Lung (tissue), 11 donors: ENCODE measurements at regions not wholly inside any gene's neighbourhood (a gene's known extent, or its start where the extent isn't known, plus 50 kb on each side); places are given as distances from the start of the nearest gene placed in this dataset.

Experiments
- ATAC-seq: fragments of 200-7000 bp; cut with Tn5 transposase; one replicate; pipeline ENCODE4 v1.9.1; 2020; ENCODE audit warnings: moderate number of reproducible peaks; ENCODE audit not compliant: insufficient read depth, low FRiP score
- DNase-seq, 3 donors: peaks; one replicate each; pipeline ENCODE4 v3.0.0-alpha.2; 2013 to 2017
- H3K27ac ChIP-seq, 2 donors: one replicate each; pipeline ENCODE4 v1.5.1; 2013; ENCODE audit warnings: mild to moderate bottlenecking in 2 of 2, moderate library complexity in 2 of 2, control low read depth in 1 of 2, inconsistent platforms in 1 of 2, low read depth in 1 of 2, low read length in 1 of 2
- H3K27me3 ChIP-seq, 3 donors: one replicate each; pipeline ENCODE4 v1.5.1; 2013; ENCODE audit warnings: low read length in 2 of 3; ENCODE audit not compliant: control insufficient read depth in 3 of 3, insufficient read depth in 3 of 3
- H3K36me3 ChIP-seq, 4 donors: one replicate each; pipeline ENCODE4 v1.5.1; 2013; ENCODE audit warnings: low read length in 4 of 4, mild to moderate bottlenecking in 1 of 4, moderate library complexity in 1 of 4; ENCODE audit not compliant: control insufficient read depth in 4 of 4, insufficient read depth in 4 of 4
- H3K4me1 ChIP-seq, 5 donors: one replicate each; pipeline ENCODE4 v1.5.1; 2013; ENCODE audit warnings: low read length in 5 of 5, mild to moderate bottlenecking in 2 of 5, moderate library complexity in 1 of 5; ENCODE audit not compliant: control insufficient read depth in 5 of 5, insufficient read depth in 5 of 5
- H3K4me3 ChIP-seq: one replicate; pipeline ENCODE4 v1.5.1; 2013; ENCODE audit warnings: mild to moderate bottlenecking, control low read depth, moderate library complexity
- H3K9ac ChIP-seq, 2 donors: one replicate each; pipeline ENCODE4 v1.5.1; 2013; ENCODE audit warnings: low read length in 2 of 2, control low read depth in 1 of 2; ENCODE audit not compliant: insufficient read depth in 1 of 2
- H3K9me3 ChIP-seq, 4 donors: one replicate each; pipeline ENCODE4 v1.5.1; 2013; ENCODE audit warnings: low read length in 3 of 4, mild to moderate bottlenecking in 1 of 4, moderate library complexity in 1 of 4; ENCODE audit not compliant: control insufficient read depth in 4 of 4, insufficient read depth in 3 of 4
- CTCF ChIP-seq: IDR thresholded peaks from 2 replicates; pipeline ENCODE4 v1.5.1; 2012; ENCODE audit warnings: mild to moderate bottlenecking; ENCODE audit errors: control extremely low read depth, extremely low read depth
- WGBS, 2 donors: extraction: QIAGEN DNeasy Blood & Tissue Kit; methylation state at CpG; one replicate each; pipeline ENCODE4 v1.1.7; 2013; 5-methylcytosine and 5-hydroxymethylcytosine counted together
- donor health status: control.
- donor health status: control.
- donor health status: Bipolar disorder and iron deficiency.
- donor health status: healthy.
- donor health status: DM: yes; HTN: yes; CAD: no.

GRCh38 chr6:144978208-144978607, 693.1 kb downstream of the UTRN start:
- ATAC-seq, result no peak
- H3K9me3 ChIP-seq, result no peaks in the 10 kb centered on the region
- no peak for TF ChIP-seq CTCF

GRCh38 chr6:144986271-144986670, 701.1 kb downstream of the UTRN start:
- Histone ChIP-seq H3K27ac (no peak overlapping the region), H3K9me3 (no peaks in the 10 kb centered on the region), H3K27me3 (no peaks in the 10 kb centered on the region), H3K4me1 (no peaks in the 10 kb centered on the region), H3K36me3 (no peaks in the 10 kb centered on the region), H3K4me3 (no peak overlapping the region), H3K9ac (no peak overlapping the region)
- TF ChIP-seq CTCF, result no peak
- DNase-seq (no peak), ATAC-seq (no peak)
- WGBS, 2 donors, result 93 to 98% methylated on average over 2 of the region's 2 CpGs

More at GRCh38 chr6:144978208-144978607, 693.1 kb downstream of the UTRN start:
- no peak overlapping the region for H3K9ac ChIP-seq
- H3K4me3 ChIP-seq, result no peak overlapping the region
- H3K27ac ChIP-seq, result no peak overlapping the region
- no peaks in the 10 kb centered on the region for H3K36me3 ChIP-seq
- H3K27me3 ChIP-seq, result no peaks in the 10 kb centered on the region
- no peak for DNase-seq
- no peaks in the 10 kb centered on the region for H3K4me1 ChIP-seq

GRCh38 chr6:144989319-144990107, 704.4 kb downstream of the UTRN start:
- ATAC-seq (no peak), DNase-seq (no peak)
- 42 to 48% methylated on average over 5 of the region's 5 CpGs for WGBS, 2 donors
- Histone ChIP-seq H3K36me3 (no peaks in the 10 kb centered on the region), H3K4me1 (no peaks in the 10 kb centered on the region), H3K9ac (no peak overlapping the region), H3K27me3 (no peaks in the 10 kb centered on the region), H3K4me3 (no peak overlapping the region), H3K27ac (no peak overlapping the region), H3K9me3 (no peaks in the 10 kb centered on the region)
- no peak for TF ChIP-seq CTCF

DNA sequence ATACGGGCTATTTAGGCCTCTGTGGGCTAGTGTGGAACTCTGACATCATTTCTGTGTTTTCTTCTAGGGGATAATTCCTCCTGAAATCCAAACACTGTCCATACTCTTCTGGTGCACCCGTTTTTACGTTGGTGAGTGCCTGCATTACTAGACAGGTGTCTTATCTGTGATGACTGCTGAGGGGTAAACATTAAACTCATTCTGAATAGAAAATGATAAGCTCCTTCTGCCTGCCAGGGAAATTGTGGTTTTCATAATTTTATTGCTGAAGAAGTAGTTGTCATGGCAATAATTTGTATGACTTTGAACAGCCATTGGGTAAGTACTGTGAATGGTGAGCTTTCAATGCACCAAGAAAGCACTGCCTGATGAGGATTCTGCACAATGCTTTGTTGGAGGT, 705.6 kb downstream of the UTRN start:
- ATAC-seq (no peak), DNase-seq (no peak)
- H3K9me3 ChIP-seq, result no peaks in the 10 kb centered on the region
- no peaks in the 10 kb centered on the region for H3K4me1 ChIP-seq
- H3K27ac ChIP-seq, result no peak overlapping the region
- no peak overlapping the region for H3K9ac ChIP-seq
- WGBS, 2 donors, result 45 to 54% methylated on average over 3 of the region's 3 CpGs
- H3K4me3 ChIP-seq, result no peak overlapping the region
- H3K27me3 ChIP-seq, result no peaks in the 10 kb centered on the region
- no peak for TF ChIP-seq CTCF
- H3K36me3 ChIP-seq, result no peaks in the 10 kb centered on the region
